Neural cell (in vitro differentiated cells): ENCODE measurements at regions not wholly inside any gene's neighbourhood (a gene's known extent, or its start where the extent isn't known, plus 50 kb on each side); places are given as distances from the start of the nearest gene placed in this dataset.

Experiments
- EP300 ChIP-seq: fragments of 450-650 bp; conservative IDR thresholded peaks from 2 replicates; pipeline ENCODE4 v1.6.1; 2014; ENCODE audit warnings: antibody characterized with exemption, mild to moderate bottlenecking, moderate library complexity; ENCODE audit not compliant: poor library complexity, severe bottlenecking
- TF ChIP-seq, protein P1 (sequence below): fragments of 450-650 bp; IDR thresholded peaks from 2 replicates; pipeline ENCODE4 v1.5.1; 2014; ENCODE audit warnings: antibody characterized with exemption, mild to moderate bottlenecking, moderate library complexity; ENCODE audit not compliant: poor library complexity, severe bottlenecking

DNA sequence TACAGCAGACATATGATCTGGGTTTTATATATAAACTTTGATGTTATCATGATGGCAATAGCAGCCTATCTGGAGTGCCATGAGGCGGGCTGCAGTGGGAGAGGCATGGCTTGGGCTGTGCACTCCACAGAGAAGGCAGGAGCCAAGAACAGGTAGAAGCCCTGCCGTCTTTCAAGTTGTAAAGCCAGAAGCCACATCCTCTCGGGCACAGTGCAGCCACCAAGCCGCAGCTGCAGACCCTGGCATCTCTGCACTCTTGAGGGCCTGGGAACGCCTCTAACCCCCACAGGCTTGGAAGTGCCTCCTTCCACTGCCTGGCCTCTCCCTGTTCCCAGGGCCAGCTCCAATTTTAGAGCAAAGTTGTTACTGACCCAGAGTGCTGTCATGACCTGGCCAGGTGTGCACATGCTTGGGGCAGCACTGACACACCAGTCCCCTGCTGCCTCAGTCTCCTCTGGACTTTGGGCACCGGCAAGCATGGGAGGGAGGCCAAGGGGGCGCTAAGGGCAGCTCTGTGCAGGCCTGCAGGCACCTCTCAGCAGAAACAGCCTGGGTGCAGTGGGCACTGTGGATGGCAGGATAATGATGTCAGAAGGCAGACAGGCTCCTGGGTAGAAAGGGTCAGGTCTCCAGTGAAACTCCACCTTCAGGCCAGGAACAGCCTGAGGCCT lies 1619.8 kb upstream of the PRMT6 start:
- TF ChIP-seq, protein P1, sequence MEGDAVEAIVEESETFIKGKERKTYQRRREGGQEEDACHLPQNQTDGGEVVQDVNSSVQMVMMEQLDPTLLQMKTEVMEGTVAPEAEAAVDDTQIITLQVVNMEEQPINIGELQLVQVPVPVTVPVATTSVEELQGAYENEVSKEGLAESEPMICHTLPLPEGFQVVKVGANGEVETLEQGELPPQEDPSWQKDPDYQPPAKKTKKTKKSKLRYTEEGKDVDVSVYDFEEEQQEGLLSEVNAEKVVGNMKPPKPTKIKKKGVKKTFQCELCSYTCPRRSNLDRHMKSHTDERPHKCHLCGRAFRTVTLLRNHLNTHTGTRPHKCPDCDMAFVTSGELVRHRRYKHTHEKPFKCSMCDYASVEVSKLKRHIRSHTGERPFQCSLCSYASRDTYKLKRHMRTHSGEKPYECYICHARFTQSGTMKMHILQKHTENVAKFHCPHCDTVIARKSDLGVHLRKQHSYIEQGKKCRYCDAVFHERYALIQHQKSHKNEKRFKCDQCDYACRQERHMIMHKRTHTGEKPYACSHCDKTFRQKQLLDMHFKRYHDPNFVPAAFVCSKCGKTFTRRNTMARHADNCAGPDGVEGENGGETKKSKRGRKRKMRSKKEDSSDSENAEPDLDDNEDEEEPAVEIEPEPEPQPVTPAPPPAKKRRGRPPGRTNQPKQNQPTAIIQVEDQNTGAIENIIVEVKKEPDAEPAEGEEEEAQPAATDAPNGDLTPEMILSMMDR: no peak
- no peak for TF ChIP-seq EP300
